NCI-H748 (cell line): ENCODE measurements at regions not wholly inside any gene's neighbourhood (a gene's known extent, or its start where the extent isn't known, plus 50 kb on each side); places are given as distances from the start of the nearest gene placed in this dataset.
A peak's percentile ranks its signal among the peaks of the same experiment; 100 is the strongest.

Source experiments
- DNase-seq: peaks from one replicate; lab custom pipeline; 2025; ENCODE audit not compliant: unreplicated experiment; lab: John Stamatoyannopoulos, UW

- no peak for DNase-seq
Observed at GRCh38 chr14:101130861-101131260, 227.3 kb upstream of the RTL1 start.

- DNase-seq = no peak
Observed at GRCh38 chr14:101131451-101131916, 228.0 kb upstream of the RTL1 start.

GRCh38 chr14:101132051-101132571 lies 228.6 kb upstream of the RTL1 start:
- no peak for DNase-seq

DNA sequence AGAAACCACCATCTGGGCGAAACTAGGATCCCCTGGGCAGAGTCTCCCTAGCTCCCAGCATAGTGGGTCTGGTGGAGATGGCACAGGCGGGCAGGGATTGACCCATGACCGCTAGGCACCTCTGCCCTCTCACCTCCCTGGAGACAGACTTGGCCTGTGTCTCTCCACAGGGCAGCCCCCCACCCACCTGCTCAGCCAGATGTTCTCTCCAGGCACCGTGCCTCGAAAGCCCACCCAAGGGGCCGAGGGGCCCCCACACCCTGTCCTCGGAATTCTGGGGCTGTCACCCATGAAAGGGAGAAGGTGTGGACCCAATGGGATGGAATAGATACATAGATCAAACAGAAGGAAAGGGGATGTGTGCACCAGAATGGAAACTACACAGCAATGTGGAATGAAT lies 229.1 kb upstream of the RTL1 start:
- DNase-seq = no peak

GRCh38 chr14:101133068-101133467 lies 229.5 kb upstream of the RTL1 start:
- DNase-seq = no peak

- DNase-seq = no peak
Observed at GRCh38 chr14:101134161-101134631, 230.7 kb upstream of the RTL1 start.

DNA sequence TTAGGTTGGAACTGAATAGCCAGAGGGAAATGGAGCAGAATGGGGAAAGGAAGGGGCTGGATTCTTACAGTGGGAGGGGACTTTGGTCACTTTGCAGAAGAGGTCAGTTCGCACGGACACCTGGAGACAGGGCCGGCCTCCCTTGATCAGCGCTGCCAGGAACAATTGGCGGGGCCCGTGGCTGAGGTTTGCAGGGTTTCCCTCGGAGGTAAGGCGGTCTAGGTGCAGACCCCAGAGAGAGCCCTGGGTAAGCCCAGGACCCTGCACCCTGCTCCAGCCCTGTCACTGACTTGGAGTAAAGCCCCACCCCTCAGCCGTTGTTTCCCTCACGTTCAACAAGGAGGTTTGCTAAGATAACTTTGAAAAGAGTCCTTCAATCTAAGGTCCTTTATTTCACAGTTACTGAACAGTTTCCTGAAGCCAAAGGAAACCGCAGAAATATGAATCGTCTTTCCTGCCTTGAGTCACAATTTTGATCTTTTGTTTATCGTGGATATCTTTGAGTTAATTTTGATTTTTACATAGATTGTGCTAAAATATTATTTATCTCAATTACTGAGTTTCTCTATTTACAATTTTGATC lies 231.4 kb upstream of the RTL1 start:
- no peak for DNase-seq

GRCh38 chr14:101135796-101136742 lies 232.5 kb upstream of the RTL1 start:
- DNase-seq = no peak

DNA sequence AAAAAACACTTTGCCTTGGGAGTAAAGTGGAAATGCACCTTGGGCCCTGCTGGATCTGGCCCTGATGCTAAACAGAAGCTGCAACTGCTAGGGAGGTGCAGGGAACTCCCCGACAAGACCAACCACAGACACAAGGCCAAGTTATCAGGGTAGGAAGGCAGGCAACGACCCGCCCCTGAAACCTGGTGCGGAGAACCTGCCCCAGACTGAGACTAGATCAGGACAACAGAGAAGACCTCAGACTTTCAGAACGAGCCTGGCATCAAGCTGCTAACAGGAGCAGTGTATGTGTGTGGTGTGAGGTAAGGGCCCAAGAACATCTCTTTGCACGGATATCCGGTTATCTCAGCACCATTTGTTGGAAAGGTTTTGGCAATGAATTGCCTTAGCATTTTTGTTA lies 233.7 kb upstream of the RTL1 start:
- no peak for DNase-seq

GRCh38 chr14:101147848-101148247 lies 244.3 kb upstream of the RTL1 start:
- DNase-seq = no peak

- DNase-seq = no peak
Observed at GRCh38 chr14:101150039-101150610, 246.6 kb upstream of the RTL1 start.

DNA sequence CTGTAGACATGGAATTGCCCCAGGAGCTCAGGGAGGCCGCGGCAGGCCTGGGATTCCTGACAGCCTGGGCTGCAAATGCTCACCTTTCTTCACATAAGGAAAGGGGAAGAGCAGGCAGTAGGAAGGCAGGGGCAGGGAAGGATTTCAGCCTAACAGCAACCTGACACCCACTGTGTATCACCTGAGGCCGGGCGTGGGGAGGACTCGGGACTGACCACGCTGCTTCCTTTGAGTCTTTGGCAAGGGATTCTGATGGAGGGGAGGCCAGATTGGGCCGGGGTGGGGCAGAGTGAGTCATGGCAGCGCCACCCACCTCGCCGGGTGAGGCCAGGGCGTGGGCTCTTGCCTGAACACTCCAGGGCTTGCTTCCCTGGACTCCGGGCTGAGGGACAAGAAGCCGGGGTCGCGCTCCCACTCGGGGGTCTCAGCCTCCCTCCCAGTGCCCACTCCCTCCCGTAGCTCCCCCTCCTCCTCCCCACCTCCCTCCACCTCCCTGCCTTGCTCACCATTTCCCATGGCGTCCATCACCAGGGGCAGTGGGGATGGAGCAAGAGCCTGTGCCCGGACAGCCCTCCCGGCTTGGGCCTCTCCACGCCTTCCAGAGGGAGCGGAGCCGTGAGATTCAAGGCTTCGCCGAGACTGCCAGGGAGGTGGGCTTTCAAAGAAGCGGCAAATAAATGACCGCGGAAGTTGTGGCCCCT lies 247.9 kb upstream of the RTL1 start:
- DNase-seq = no peak

DNA sequence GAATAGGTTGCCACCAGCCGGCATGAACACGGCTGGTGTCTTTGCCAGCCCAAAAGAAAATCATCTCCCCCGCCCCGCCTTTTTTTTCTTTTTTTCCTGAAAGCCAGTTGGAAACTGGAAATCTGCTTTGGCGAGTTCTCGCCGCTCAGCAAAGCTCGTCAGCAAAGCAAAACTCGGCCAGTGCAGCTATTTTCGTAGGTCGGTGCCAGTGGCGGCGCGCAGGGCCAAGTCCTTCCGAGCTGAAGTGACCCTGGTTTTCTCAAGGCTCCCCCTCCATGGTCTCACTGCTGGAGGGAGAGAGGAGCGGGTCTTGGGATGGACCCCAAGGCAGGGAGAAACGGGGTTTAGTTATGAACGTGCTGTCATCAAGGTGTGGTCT lies 248.4 kb upstream of the RTL1 start:
- DNase-seq = no peak

DNA sequence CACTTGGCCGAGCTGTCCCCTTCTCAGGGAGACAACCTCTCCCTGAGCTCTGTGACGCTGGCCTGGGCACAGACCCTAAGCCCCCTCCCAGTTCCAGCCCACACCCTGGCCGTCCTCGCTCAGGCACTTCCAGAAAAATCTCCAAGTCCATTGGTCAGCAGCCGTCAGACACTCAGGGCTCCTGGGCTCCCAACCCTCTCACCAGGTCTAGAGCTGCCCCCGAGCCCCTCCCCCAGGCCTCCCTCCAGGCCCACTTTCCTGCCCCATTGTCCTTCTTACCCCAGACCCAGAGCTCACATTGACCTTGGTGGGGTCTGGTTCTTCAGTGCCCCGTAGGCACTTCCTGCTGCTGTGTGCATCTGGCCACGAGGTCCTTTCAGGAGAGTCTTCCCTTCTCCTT lies 249.3 kb upstream of the RTL1 start:
- no peak for DNase-seq

- no peak for DNase-seq
Observed at GRCh38 chr14:101153691-101154090, 250.2 kb upstream of the RTL1 start.

- DNase-seq = no peak
Observed at GRCh38 chr14:101155575-101155974, 252.1 kb upstream of the RTL1 start.

DNA sequence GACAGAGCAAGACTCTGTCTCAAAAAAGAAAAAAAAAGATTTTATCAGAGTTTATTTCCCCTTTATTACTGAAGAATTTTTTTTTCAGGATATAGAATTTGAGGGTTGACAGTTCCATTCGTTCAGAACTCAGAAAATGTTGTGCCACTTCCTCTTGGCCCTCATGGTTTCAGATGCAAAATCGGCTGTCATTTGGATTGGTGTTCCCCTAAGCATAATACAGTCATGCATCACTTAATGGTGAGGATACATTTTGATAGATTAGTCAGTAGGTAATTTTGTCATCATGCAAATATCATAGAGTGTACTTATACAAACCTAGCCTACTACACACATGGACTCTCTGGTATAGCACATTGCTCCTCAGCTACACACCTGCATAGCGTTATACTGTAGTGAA lies 263.9 kb upstream of the RTL1 start:
- DNase-seq = peak; percentile 30

GRCh38 chr14:101169267-101169666 lies 265.7 kb upstream of the RTL1 start:
- DNase-seq = no peak

GRCh38 chr14:101171650-101172049 lies 268.1 kb upstream of the RTL1 start:
- no peak for DNase-seq

DNA sequence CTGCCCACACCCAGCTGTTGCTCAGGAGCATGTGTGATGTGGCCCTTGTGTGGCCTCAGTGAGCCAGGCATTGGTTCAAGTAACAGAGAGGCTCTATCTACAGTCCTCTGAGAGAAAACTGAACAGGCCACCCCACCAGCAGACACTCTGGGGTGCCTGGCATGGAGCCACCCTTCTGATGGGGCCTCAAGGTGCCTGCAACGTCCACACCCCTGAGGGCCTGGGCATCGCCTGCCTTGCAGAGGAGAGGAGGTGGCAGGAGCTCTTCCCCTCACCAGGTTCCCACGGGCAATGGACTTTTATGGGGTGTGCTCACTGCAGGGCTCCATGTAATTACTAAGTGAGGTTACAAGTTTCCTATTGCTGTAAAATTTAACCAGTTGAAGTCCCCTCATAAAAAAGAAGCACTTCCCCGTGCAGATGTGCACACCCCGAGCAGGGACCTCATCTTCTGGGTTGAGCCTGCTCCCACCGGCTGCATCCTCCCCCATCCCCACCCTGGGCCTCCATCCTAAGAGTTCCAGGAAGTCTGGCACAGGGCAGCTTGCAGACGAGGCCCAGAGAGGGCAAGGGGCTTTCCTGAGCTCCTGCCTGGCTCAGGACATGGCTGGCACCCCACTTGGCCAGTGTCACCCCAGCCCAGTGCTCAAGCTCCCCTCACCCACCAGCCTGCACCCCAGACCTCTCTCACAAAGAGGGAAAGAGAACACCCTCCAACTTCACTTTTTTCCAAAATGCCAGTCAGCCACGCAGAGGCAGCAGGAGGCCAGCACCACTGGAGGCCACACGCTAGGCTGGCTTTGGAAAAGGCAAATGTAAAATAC lies 270.4 kb upstream of the RTL1 start:
- DNase-seq = no peak
